Activated B cell treated with CpG ODN at 0.5 μM for 24 hours (primary cell): ENCODE measurements at regions not wholly inside any gene's neighbourhood (a gene's known extent, or its start where the extent isn't known, plus 50 kb on each side); places are given as distances from the start of the nearest gene placed in this dataset.

Experiments
- ATAC-seq: fragments of 200-7000 bp; cut with Tn5 transposase; one replicate; pipeline ENCODE4 v1.10.0; 2021; ENCODE audit warnings: low read depth, mild to moderate bottlenecking, moderate library complexity
- CTCF ChIA-PET: fragments of 350-600 bp; sonication (Branson Sonifier 250); formaldehyde crosslinking; loops from one replicate; lab custom pipeline; 2021; ENCODE audit warnings: antibody characterized with exemption; lab: Charles Lee
- POLR2A ChIA-PET: fragments of 350-600 bp; sonication (Branson Sonifier 250); formaldehyde crosslinking; loops from one replicate; lab custom pipeline; 2021; ENCODE audit warnings: antibody characterized with exemption; lab: Charles Lee
- DNase-seq: peaks from one replicate; pipeline ENCODE4 v3.0.0; 2022
- H3K27ac Mint-ChIP-seq: one replicate; pipeline ENCODE4 v1.8.0; 2020; ENCODE audit warnings: mixed read lengths
- H3K27me3 Mint-ChIP-seq: one replicate; pipeline ENCODE4 v1.8.0; 2021; ENCODE audit warnings: mixed read lengths
- H3K36me3 Mint-ChIP-seq: one replicate; pipeline ENCODE4 v1.8.0; 2021; ENCODE audit warnings: low read depth, mixed read lengths
- H3K4me1 Mint-ChIP-seq: one replicate; pipeline ENCODE4 v1.8.0; 2021; ENCODE audit warnings: mixed read lengths
- H3K4me3 Mint-ChIP-seq: one replicate; pipeline ENCODE4 v1.8.0; 2020; ENCODE audit warnings: mild to moderate bottlenecking, mixed read lengths
- H3K9me3 Mint-ChIP-seq: one replicate; pipeline ENCODE4 v1.8.0; 2020; ENCODE audit warnings: mixed read lengths
- intact Hi-C: fragments of 100-400 bp; cut with micrococcal nuclease; formaldehyde crosslinking; loops from one replicate; pipeline ENCODE4 v1.15.1; 2024
- TF ChIP-seq, protein P1 (sequence below): fragments of 200-600 bp; IDR thresholded peaks from one replicate; pipeline ENCODE4 v1.8.0; 2022; ENCODE audit warnings: antibody characterized with exemption, mild to moderate bottlenecking

DNA sequence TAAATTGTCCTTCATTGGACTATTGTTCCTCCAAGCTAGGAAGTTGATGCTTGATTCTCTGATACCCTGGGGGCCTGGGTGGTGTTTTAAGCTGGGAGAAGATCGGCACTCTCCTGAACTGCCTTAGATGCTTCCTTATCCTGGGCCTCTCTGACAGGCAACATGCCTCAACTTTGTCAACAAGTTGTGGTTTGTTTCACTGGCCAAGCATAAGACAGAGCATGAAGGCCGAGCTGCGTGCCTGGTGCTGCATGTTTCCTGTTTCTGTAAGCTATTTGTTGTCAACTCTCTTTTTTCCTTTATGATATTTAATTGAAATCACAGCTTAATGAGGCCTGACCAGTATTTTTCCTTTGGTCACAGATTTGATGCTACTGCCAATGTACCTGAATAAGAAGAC is 187.6 kb upstream of the TNC start:
- TF ChIP-seq, protein P1, sequence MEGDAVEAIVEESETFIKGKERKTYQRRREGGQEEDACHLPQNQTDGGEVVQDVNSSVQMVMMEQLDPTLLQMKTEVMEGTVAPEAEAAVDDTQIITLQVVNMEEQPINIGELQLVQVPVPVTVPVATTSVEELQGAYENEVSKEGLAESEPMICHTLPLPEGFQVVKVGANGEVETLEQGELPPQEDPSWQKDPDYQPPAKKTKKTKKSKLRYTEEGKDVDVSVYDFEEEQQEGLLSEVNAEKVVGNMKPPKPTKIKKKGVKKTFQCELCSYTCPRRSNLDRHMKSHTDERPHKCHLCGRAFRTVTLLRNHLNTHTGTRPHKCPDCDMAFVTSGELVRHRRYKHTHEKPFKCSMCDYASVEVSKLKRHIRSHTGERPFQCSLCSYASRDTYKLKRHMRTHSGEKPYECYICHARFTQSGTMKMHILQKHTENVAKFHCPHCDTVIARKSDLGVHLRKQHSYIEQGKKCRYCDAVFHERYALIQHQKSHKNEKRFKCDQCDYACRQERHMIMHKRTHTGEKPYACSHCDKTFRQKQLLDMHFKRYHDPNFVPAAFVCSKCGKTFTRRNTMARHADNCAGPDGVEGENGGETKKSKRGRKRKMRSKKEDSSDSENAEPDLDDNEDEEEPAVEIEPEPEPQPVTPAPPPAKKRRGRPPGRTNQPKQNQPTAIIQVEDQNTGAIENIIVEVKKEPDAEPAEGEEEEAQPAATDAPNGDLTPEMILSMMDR = no peak

DNA sequence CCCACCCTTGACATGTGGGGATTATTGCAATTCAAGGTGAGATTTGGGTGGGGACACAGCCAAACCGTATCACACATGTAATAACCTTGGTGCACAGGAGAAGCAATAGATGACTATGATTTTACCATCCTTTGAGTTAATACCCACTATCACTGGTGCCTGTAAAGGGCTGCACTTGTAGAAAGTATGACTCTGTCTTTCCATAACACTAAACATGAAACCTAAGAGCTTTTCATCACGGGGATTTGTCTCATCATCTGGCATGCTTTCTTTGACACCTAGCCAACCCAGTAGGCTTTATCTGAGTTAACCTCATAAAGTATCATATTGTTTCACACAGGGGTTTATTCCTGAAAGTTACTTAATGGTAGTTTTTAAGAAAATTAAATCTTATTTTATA is 188.9 kb upstream of the TNC start:
- CTCF ChIA-PET = no interaction called here
- DNase-seq (no peak), ATAC-seq (no peak)
- no peaks in the 10 kb centered on the region for H3K36me3 Mint-ChIP-seq
- no peak overlapping the region for H3K4me3 Mint-ChIP-seq
- H3K27ac Mint-ChIP-seq = no peak overlapping the region
- POLR2A ChIA-PET = no interaction called here
- no peaks in the 10 kb centered on the region for H3K4me1 Mint-ChIP-seq
- no peaks in the 10 kb centered on the region for H3K9me3 Mint-ChIP-seq
- intact Hi-C loops = no loop called here
- no peaks in the 10 kb centered on the region for H3K27me3 Mint-ChIP-seq
- TF ChIP-seq, protein P1 = no peak

More for the DNA sequence above, 187.6 kb upstream of the TNC start:
- Mint-ChIP-seq H3K27ac (no peak overlapping the region), H3K27me3 (no peaks in the 10 kb centered on the region), H3K4me3 (no peak overlapping the region), H3K36me3 (no peaks in the 10 kb centered on the region), H3K4me1 (no peaks in the 10 kb centered on the region), H3K9me3 (no peaks in the 10 kb centered on the region)
- ATAC-seq (no peak), DNase-seq (no peak)
- POLR2A ChIA-PET = no interaction called here
- intact Hi-C loops = no loop called here
- CTCF ChIA-PET = no interaction called here

DNA sequence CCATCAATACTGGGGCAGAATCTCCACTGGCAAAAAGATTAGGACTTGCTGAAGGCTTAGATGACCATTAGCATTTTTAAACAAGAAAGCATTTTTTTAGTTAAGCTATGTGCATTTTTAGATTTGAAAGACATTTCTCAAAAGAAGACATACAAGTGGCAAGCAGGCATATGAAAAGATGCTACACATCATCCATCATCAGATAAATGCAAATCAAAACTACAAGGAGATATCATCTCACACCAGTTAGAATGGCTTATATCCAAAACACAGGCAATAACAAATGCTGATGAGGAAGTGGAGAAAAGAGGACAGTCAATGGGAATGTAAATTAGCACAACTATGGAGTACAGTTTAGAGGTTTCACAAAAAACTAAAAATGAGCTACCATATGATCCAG is 195.6 kb upstream of the TNC start:
- DNase-seq = no peak
- CTCF ChIA-PET = no interaction called here
- intact Hi-C loops = no loop called here

DNA sequence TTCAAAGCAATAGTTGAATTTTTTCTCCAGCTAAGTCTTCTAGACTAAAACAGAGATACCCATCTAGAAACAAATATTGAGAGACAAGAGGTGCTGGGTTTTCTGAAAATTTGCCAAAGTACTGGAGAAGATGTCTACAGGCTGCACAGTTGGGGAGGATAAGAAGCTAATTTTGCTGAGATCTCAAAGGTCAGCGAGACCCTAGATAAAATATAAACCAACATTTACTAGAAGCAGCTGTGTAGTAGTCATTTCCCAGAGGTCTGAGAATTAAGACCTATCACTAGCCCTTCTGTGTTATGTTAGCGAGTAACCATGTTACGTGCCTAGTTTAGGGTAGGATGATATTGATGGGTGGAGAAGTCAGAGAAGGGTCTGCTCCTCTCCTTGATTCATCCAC is 208.5 kb upstream of the TNC start:
- no peak overlapping the region for H3K4me3 Mint-ChIP-seq
- TF ChIP-seq, protein P1 = no peak
- no peak for DNase-seq
- H3K9me3 Mint-ChIP-seq = no peaks in the 10 kb centered on the region
- H3K36me3 Mint-ChIP-seq = no peaks in the 10 kb centered on the region
- no peaks in the 10 kb centered on the region for H3K4me1 Mint-ChIP-seq
- intact Hi-C loops = no loop called here
- no peak overlapping the region for H3K27ac Mint-ChIP-seq
- ChIA-PET CTCF (no interaction called here), POLR2A (no interaction called here)
- no peaks in the 10 kb centered on the region for H3K27me3 Mint-ChIP-seq
- no peak for ATAC-seq

More for the DNA sequence above, 195.6 kb upstream of the TNC start:
- H3K4me3 Mint-ChIP-seq = no peak overlapping the region
- H3K27ac Mint-ChIP-seq = no peak overlapping the region
- POLR2A ChIA-PET = no interaction called here
- TF ChIP-seq, protein P1 = no peak
- no peak for ATAC-seq
- H3K36me3 Mint-ChIP-seq = no peaks in the 10 kb centered on the region
- H3K27me3 Mint-ChIP-seq = no peaks in the 10 kb centered on the region
- H3K9me3 Mint-ChIP-seq = peaks cover 2% of the 10 kb centered on the region
- H3K4me1 Mint-ChIP-seq = no peaks in the 10 kb centered on the region

DNA sequence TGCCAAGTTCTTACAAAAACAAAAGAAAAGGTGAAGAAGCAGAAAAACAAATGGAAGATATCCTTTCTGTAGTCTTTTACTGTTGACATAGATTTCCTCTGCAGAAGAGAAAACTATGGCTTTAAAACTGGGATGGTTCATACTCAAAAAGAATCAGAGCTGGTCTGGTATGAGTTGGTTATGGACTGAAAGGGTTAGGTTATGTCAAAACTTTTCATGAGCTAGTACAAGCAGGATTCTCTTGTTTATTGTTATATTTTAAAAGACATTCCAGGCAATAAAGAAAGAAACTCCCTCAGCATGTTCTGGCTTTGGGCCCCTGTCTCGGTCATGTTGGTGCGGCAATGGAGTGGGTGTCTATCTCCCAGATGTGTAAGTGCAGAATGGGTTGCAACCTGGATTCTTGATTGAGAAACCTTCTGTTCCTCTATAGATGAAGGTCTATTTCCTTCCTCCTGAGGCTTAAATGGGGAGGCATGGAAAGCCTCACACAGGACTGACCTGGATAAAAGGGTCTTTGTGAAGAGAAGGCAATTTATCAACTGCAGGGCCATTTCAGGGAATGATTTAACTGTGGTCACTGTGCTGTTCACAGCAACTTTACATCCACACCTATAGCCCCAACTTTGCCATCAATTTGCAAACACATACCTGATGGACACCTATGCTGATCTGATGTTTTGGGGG is 209.6 kb upstream of the TNC start:
- TF ChIP-seq, protein P1 = no peak
- Mint-ChIP-seq H3K27ac (no peak overlapping the region), H3K27me3 (no peaks in the 10 kb centered on the region), H3K36me3 (no peaks in the 10 kb centered on the region), H3K4me3 (no peak overlapping the region), H3K4me1 (no peaks in the 10 kb centered on the region), H3K9me3 (no peaks in the 10 kb centered on the region)
- ChIA-PET POLR2A (no interaction called here), CTCF (no interaction called here)
- intact Hi-C loops = no loop called here
- ATAC-seq (no peak), DNase-seq (no peak)
